NCI-H748 (cell line): ENCODE measurements at regions not wholly inside any gene's neighbourhood (a gene's known extent, or its start where the extent isn't known, plus 50 kb on each side); places are given as distances from the start of the nearest gene placed in this dataset.

Experiments
- DNase-seq: peaks from one replicate; lab custom pipeline; 2025; ENCODE audit not compliant: unreplicated experiment; lab: John Stamatoyannopoulos, UW

- no peak for DNase-seq
These were observed 63.6 kb upstream of the NOX3 start for GRCh38 chr6:155519176-155519738.

DNA sequence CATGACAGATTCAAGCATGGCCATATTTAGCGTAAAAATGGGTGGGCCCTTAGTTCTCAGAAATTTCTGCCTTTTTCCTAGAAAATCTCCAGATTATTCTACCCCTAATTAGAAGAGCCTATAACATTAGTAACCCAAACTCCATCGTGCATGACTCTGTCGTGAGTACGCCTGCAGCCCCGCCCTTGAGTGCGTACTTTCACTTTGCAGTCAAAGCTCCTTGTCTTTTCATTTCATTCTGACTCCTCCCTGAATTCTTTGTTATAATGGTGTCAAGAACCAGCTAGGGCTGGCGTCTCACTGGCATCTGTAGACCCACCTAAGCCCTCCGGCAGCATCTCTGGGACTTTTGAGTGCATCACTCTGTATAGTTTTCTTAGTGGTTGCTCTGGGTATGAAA, 61.7 kb upstream of the NOX3 start:
- no peak for DNase-seq

DNA sequence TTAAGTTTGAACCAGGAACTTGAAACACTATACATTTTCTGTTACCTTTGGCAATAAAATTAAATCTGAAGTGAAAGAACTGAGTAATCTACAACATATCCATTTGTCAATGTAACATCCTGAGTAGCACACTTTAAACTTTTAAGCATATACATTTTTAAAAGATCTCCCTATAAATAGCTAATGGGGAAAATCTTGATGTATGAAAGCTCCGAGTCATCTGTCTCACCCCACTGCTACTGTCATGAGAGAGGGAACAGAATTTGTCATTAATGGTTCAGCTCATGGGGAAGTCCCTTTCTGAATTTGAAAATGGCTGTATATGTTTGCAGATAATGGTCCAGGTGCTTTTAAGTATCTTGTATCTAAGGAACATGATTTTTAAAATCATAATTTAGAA, 55.2 kb upstream of the NOX3 start:
- no peak for DNase-seq

GRCh38 chr6:155509743-155510475, 54.3 kb upstream of the NOX3 start:
- no peak for DNase-seq

DNA sequence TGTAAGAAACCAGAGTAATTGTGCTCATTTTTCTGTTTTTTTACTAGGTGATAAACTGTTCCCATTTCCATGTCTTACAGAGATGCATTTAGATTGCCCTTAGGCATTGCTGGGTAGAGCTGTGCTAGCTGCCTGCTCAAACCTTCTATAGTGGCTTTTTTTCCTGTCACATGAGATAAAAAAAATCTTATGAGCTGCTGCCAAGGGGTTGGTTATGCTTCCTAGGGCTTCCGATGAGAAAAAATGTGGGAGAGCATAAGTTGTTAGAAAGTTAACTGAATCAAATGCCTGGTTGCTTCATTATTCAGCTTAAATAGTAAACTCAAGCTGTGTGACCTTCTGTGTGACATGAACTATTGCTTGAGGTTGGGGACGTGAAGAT, 50.0 kb upstream of the NOX3 start:
- no peak for DNase-seq
